Epithelial cell of prostate (primary cell): ENCODE measurements at regions not wholly inside any gene's neighbourhood (a gene's known extent, or its start where the extent isn't known, plus 50 kb on each side); places are given as distances from the start of the nearest gene placed in this dataset.
"Not testable (repeated sequence)": the region's sequence is repeated elsewhere in the genome, so short reads cannot be mapped to it uniquely, and the experiment has no call there.

Experiments used
- DNase-seq: peaks from one replicate; pipeline ENCODE4 v3.0.0-alpha.2; 2011; ENCODE audit warnings: low read depth, low spot score
- H3K27ac ChIP-seq: fragments of 450-650 bp; 2 replicates; pipeline ENCODE4 v1.5.1; 2017; ENCODE audit warnings: mild to moderate bottlenecking

DNA sequence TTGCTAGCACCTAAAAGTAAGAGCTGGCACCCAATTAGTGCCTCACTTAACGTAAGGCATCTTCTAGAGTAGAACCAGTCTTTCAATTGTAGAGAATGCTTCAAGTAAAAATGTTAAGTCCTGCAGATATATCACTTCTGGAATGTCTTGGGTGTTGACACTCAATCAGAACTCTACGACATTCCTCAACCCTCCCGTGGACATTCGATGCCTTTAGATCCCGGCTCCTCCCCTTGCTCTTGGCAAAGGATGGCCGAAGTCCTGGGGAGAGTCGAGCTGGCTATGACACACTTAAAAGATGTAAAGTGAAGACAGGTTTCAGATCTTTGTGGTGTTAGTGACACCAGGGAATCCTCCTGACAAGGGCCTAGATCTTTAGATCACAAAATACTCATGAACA, 87.5 kb upstream of the ERCC6L2 start:
- no peak for DNase-seq
- no peak overlapping the region for H3K27ac ChIP-seq

- DNase-seq: no peak
- no peak overlapping the region for H3K27ac ChIP-seq
Measured at GRCh38 chr9:95785209-95785608, 90.3 kb upstream of the ERCC6L2 start.

GRCh38 chr9:95784318-95784717, 91.2 kb upstream of the ERCC6L2 start:
- no peak overlapping the region for H3K27ac ChIP-seq
- DNase-seq: no peak

DNA sequence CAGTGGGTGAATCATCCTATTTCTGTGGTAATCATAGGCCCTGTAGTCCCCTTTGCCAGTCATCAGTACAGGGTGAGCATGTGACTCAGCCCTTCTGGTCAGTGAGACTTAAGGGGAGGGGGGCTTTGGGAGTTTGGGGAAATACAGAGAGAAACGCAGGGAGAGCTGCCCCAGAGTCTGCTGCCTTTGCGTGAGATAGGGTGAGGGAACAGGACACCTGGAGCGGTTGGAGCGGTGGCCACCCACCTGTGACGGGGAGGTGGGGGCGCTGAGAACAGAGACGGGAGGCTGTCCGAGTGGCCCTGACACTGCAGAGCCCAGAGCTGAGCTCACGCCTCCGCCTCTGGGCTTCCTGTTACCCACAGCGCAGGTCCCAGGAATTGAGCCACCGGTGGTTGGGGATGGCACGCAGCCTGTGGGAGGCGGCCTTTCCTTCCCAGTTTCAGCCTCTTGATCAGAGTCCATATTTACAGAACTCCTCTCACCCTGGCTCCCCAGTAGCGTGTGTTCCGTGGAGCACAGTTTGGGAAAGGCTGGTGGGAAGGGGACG, 92.0 kb upstream of the ERCC6L2 start:
- H3K27ac ChIP-seq: no peak overlapping the region
- no peak for DNase-seq

- H3K27ac ChIP-seq: no peak overlapping the region
- DNase-seq: peak; percentile 57
Measured at GRCh38 chr9:95780751-95781150, 94.7 kb upstream of the ERCC6L2 start.

GRCh38 chr9:95780121-95780520, 95.4 kb upstream of the ERCC6L2 start:
- H3K27ac ChIP-seq: no peak overlapping the region
- DNase-seq: no peak

DNA sequence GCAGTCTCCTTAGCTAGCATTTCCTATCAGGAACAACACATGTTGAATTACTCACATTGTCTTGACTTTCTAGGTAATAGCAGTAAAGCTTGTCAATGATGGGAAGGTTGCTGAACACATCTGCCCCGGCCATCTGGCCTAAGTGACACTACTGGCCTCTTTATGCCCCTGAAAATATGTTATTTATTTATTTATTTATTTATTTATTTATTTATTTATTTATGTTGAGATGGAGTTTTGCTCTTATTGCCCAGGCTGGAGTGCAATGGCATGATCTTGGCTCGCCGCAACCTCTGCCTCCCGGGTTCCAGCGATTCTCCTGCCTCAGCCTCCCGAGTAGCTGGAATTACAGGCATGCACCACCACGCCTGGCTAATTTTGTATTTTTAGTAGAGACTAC, 95.9 kb upstream of the ERCC6L2 start:
- H3K27ac ChIP-seq, DNase-seq: not testable (repeated sequence)

DNA sequence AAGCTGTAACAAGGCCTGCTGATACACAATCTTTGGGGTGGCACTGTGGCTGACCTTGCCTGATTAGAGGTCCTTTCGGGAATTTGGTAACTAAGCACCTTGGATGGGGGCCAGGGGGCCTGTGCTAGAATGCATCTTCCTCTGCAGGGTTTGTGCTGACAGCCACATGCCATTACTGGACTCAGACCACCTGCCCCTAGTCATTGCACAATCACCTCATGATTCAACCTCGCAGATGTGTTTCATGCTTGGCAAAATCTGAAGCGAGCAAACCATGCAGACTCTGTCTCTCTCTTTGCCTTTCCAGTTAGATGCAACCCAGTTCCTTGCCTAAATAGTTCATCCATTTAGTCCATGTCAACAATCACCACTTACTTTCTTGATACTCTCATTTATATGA, 96.5 kb upstream of the ERCC6L2 start:
- DNase-seq: no peak
- H3K27ac ChIP-seq: no peak overlapping the region

DNA sequence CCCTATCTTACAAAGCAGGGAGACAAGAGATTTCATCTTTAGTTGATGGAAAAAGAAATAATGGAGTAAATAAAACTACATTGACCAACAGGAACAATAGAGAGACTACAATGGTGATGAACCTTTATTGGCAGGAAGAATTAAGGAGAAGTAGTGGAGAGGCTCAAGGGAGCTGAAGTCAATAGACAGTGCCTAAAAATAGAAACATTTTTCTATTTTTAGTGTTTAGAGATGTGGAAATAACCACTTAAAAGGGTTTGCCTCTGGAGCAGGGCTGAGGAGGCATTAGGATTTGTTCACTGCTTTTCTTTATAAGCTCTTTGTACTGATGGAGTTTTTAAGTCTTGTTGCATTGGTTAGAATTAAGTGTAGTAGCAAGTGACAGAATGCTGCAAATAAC, 98.4 kb upstream of the ERCC6L2 start:
- no peak for DNase-seq
- no peak overlapping the region for H3K27ac ChIP-seq

DNA sequence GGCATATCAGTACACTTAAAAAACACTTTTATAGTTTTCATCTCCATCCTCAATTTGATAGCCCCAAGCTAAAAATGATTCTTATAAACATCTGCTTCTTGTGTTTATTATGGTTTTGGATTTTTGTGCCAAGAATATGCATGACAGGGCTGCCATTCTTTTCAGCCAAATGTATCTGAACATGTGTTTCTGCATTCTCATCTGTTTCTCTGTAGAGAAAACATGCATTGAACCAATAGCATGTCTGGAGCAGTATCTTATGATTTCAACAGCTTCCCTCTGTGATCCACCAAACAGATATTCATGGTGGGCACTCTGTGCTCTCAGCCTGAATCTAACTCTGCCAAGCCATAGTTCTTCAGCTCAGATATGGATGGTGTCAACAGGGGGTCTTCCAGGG, 99.3 kb upstream of the ERCC6L2 start:
- no peak for DNase-seq
- no peak overlapping the region for H3K27ac ChIP-seq

DNA sequence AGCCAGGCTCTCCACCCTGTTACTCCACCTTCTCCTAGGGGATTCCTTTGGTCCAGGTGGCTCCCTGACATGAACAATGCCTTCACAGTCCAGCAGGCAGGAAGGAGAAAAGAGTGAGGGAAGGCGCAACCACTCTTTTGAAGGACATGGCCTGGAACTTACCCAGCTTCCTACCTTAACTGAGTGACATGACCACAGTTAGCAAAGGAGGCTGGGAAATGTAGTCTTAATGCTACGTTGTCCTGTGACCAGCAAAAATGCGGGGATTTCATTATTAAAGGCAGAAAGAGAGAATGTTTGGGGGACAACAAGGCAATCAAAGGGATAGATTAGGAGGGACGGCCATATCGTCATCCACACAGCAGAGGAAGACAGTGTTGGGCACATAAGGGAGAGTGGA, 100.3 kb upstream of the ERCC6L2 start:
- no peak overlapping the region for H3K27ac ChIP-seq
- DNase-seq: no peak

DNA sequence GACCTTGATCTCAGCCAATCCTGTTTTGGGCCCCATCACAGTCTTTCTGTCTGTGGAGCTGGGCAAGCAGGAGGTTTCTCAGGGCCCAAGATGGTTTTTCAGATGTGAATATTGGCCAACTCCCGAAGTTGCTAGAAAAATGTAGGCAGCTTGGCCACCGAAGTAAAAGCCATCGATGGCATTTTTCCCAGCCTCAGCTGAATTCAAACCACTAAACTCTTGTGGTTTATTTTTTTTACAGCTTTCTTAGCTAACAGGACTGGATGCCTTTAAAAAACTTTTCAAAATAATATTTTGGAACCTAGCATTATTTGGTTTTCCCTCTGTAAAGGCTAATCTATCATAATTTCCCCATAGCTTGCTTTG, 102.5 kb upstream of the ERCC6L2 start:
- no peak overlapping the region for H3K27ac ChIP-seq
- no peak for DNase-seq

DNA sequence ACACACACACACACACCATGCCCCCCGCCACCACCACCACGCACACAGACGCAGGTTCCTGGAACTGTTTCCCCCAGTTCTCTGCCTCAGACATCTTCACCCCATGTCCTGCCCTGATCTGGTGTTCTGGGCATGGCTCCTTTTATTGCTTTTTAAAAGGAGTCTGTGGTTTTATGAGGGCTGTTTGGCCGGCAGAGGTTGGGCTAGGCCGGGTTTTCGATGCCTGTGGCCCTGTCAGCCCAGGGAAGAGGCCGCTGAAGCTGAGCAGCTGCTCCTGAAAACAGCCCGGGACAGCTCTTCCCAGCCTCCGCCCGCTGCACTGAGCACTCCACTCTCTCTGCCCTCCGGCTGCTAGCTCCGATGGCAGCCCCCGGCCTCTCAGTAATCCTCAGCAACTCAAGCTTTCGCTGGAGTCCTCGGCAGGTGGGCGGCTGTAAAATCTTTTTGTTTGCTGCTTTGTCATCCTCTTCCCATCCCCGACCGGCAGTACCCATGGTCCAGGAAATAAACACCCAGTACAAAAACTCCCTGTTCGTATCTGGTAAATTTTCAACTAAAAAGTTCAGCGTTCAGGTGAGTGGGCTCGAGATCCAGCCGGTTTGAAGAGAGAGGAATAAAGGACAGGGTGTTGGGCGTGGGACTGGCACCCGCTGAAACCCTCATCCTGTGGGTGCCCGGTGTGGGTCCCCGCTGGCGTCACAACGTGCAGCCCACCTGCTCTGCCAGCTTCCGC, 103.0 kb upstream of the ERCC6L2 start:
- DNase-seq: no peak
- no peak overlapping the region for H3K27ac ChIP-seq

- no peak overlapping the region for H3K27ac ChIP-seq
- DNase-seq: no peak
Measured at GRCh38 chr9:95771556-95772246, 103.8 kb upstream of the ERCC6L2 start.

- no peak overlapping the region for H3K27ac ChIP-seq
- no peak for DNase-seq
Measured at GRCh38 chr9:95770653-95771131, 104.8 kb upstream of the ERCC6L2 start.

GRCh38 chr9:95769909-95770433, 105.5 kb upstream of the ERCC6L2 start:
- no peak overlapping the region for H3K27ac ChIP-seq
- no peak for DNase-seq

- H3K27ac ChIP-seq: no peak overlapping the region
- no peak for DNase-seq
Measured at GRCh38 chr9:95769473-95769872, 106.0 kb upstream of the ERCC6L2 start.

DNA sequence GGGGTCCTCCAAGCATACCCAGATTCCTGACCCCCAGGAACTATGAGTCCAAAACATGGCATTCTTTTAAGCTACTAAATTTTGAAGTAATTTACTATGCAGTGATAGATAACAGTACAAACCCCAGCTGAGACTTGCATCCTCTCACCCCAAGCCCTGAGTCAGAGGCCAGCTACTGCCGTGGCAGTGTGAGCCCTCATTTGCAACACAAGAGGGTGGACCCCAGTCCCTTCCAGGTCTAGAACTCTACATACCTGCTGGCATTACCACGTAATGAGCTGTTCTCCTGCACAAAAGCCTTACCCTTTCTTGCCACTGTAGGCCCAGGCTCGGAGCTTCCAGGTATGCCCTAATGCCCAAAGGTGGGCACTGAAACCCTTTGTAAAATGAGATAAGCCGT, 108.6 kb upstream of the ERCC6L2 start:
- DNase-seq: no peak
- no peak overlapping the region for H3K27ac ChIP-seq

DNA sequence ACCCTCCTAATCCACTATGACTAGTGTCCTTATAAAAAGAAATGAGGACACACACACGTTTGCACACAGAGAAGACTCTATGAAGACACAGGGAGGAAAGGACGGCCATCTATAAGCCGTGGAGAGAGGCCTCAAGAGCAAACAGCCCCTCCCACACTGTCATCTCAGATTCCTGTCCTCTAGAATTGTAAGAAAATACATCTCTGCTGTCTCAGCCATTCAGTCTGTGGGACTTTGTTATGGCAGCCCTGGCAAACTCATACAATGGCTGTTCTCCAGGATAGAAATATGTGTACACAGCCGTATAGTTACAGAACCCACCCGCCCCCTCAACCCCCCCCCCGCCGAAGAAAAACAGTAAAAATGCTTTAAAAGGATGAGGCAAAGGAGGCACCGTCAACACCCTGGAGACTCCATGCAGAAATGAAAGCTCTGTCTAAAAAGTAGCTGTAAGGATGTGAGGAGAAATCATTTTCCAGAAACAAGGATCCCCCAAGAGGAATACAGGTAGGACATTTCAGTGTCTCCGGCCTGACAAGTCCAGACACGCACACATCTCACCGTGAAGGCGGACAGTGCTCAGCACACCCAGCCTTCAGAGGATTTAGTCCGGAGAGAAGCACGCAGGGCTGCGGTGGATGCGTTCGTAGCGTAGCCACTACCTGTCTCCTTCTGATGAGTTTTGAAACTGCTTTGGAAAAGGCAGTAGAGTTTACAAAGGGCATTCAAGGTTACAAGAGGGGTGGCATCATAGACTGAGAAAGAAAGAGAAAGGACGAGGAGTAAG, 110.8 kb upstream of the ERCC6L2 start:
- no peak overlapping the region for H3K27ac ChIP-seq
- DNase-seq: no peak

DNA sequence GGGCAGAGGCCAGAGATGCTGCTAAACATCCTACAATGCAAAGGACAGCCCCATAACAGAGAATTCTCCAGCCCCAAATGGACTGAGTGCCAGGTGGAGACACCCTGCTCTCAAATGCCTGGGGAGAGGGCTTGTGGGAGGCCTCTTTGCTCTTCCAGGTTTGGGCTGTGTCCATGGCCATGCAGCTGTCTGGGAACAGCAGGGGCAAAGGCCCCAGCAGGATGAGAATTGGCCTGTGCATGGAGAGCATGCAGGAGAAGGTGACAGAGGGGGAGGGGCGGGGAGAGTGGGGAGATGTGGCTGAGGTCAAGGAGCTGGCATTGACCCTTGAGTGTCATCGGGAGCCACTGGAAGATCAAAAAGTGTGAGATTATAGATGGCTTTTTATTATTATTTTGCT, 111.5 kb upstream of the ERCC6L2 start:
- no peak for DNase-seq
- no peak overlapping the region for H3K27ac ChIP-seq

GRCh38 chr9:95763006-95763405, 112.5 kb upstream of the ERCC6L2 start:
- no peak for DNase-seq
- H3K27ac ChIP-seq: no peak overlapping the region
